Suprapubic skin (tissue), 4 donors: ENCODE measurements at regions not wholly inside any gene's neighbourhood (a gene's known extent, or its start where the extent isn't known, plus 50 kb on each side); places are given as distances from the start of the nearest gene placed in this dataset.

ENCODE experiments used
- DNase-seq, 2 donors: peaks; one replicate each; pipeline ENCODE4 v3.0.0-alpha.2; 2019; ENCODE audit warnings: low spot score in 2 of 2
- H3K27ac ChIP-seq: fragments of 200-600 bp; sonication (generic); one replicate; pipeline ENCODE4 v1.5.1; 2019
- H3K27me3 ChIP-seq: fragments of 200-600 bp; sonication (generic); one replicate; pipeline ENCODE4 v1.5.1; 2019
- H3K36me3 ChIP-seq: fragments of 200-600 bp; sonication (generic); one replicate; pipeline ENCODE4 v1.5.1; 2019
- H3K4me1 ChIP-seq: fragments of 200-600 bp; sonication (generic); one replicate; pipeline ENCODE4 v1.5.1; 2019
- H3K4me3 ChIP-seq: fragments of 200-600 bp; sonication (generic); one replicate; pipeline ENCODE4 v1.5.1; 2019; ENCODE audit warnings: mild to moderate bottlenecking
- H3K9me3 ChIP-seq: fragments of 200-600 bp; sonication (generic); one replicate; pipeline ENCODE4 v1.5.1; 2019
- CTCF ChIP-seq, 2 donors: fragments of 200-600 bp in 1 of 2; fragments of 450-650 bp in 1 of 2; sonication (generic) in 1 of 2; IDR thresholded peaks; one replicate each; pipeline ENCODE4 v1.5.1; 2016 to 2019; ENCODE audit warnings: antibody characterized with exemption in 2 of 2, mild to moderate bottlenecking in 1 of 2, moderate library complexity in 1 of 2
- EP300 ChIP-seq: sonication (generic); formaldehyde crosslinking; IDR thresholded peaks from one replicate; pipeline ENCODE4 v1.6.1; 2017; ENCODE audit warnings: antibody characterized with exemption
- POLR2A ChIP-seq, 2 donors: fragments of 450-650 bp; IDR thresholded peaks; one replicate each; pipeline ENCODE4 v1.6.1; 2017; ENCODE audit warnings: antibody characterized with exemption in 2 of 2, mild to moderate bottlenecking in 2 of 2, moderate library complexity in 2 of 2
- POLR2AphosphoS5 ChIP-seq, 3 donors: sonication (generic); formaldehyde crosslinking; IDR thresholded peaks; one replicate each; pipeline ENCODE4 v1.6.1; 2017; ENCODE audit warnings: antibody characterized with exemption in 3 of 3
- WGBS: methylation state at CpG from one replicate; pipeline ENCODE4 v1.1.5; 2018; 5-methylcytosine and 5-hydroxymethylcytosine counted together

GRCh38 chr4:107252571-107252970 is 216.5 kb upstream of the DKK2 start:
- H3K4me3 ChIP-seq, result no peak overlapping the region
- no peak overlapping the region for H3K27ac ChIP-seq
- TF ChIP-seq EP300, result no peak
- no peak for TF ChIP-seq CTCF (IDR thresholded peaks at IDR 0.05)
- TF ChIP-seq POLR2A (IDR thresholded peaks at IDR 0.05), result no peak
- no peak for TF ChIP-seq POLR2AphosphoS5 (IDR thresholded peaks at IDR 0.05)
- H3K9me3 ChIP-seq, result no peaks in the 10 kb centered on the region
- 79% methylated on average over 2 of the region's 2 CpGs for WGBS
- no peaks in the 10 kb centered on the region for H3K27me3 ChIP-seq
- H3K4me1 ChIP-seq, result no peaks in the 10 kb centered on the region
- no peak for DNase-seq
- H3K36me3 ChIP-seq, result no peaks in the 10 kb centered on the region

GRCh38 chr4:107248571-107248970 is 212.5 kb upstream of the DKK2 start:
- no peaks in the 10 kb centered on the region for H3K36me3 ChIP-seq
- no peaks in the 10 kb centered on the region for H3K4me1 ChIP-seq
- no peaks in the 10 kb centered on the region for H3K9me3 ChIP-seq
- 77% methylated on average over 3 of the region's 3 CpGs for WGBS
- no peak for DNase-seq
- H3K4me3 ChIP-seq, result no peak overlapping the region
- no peak for TF ChIP-seq EP300
- TF ChIP-seq POLR2A (IDR thresholded peaks at IDR 0.05), result no peak
- no peak for TF ChIP-seq POLR2AphosphoS5 (IDR thresholded peaks at IDR 0.05)
- no peak for TF ChIP-seq CTCF (IDR thresholded peaks at IDR 0.05)
- H3K27me3 ChIP-seq, result no peaks in the 10 kb centered on the region
- no peak overlapping the region for H3K27ac ChIP-seq

DNA sequence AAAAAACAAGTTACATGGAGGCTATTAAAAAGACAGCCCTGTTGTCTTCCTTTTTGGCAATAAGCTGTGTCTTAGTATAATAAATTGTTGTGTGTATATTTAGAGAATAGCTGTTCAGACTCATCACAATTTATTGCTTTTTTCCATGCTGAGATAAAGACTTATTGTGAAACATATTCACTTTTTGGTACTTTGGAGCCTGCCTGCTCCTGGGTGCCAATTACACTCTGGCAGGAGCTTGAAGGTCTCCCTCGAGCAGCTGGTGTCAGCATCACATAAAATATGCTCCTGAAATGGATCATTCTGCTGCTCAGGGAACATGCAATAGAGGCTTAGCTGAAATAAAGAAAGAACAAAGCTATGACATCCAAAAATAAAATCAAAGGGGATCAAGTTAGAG is 211.6 kb upstream of the DKK2 start:
- no peak overlapping the region for H3K27ac ChIP-seq
- TF ChIP-seq EP300 (no peak), POLR2AphosphoS5 (IDR thresholded peaks at IDR 0.05) (no peak), CTCF (IDR thresholded peaks at IDR 0.05) (no peak), POLR2A (IDR thresholded peaks at IDR 0.05) (no peak)
- H3K27me3 ChIP-seq, result no peaks in the 10 kb centered on the region
- H3K9me3 ChIP-seq, result no peaks in the 10 kb centered on the region
- 0% methylated on average over 1 of the region's 1 CpG for WGBS
- no peaks in the 10 kb centered on the region for H3K4me1 ChIP-seq
- peak in 1 of 2 donors; percentile 60 for DNase-seq
- no peaks in the 10 kb centered on the region for H3K36me3 ChIP-seq
- no peak overlapping the region for H3K4me3 ChIP-seq

GRCh38 chr4:107246761-107247160 is 210.6 kb upstream of the DKK2 start:
- WGBS, result 74% methylated on average over 1 of the region's 1 CpG
- H3K9me3 ChIP-seq, result no peaks in the 10 kb centered on the region
- no peaks in the 10 kb centered on the region for H3K27me3 ChIP-seq
- H3K36me3 ChIP-seq, result no peaks in the 10 kb centered on the region
- H3K4me3 ChIP-seq, result no peak overlapping the region
- H3K4me1 ChIP-seq, result no peaks in the 10 kb centered on the region
- no peak overlapping the region for H3K27ac ChIP-seq
- no peak for DNase-seq
- TF ChIP-seq POLR2A (IDR thresholded peaks at IDR 0.05) (no peak), EP300 (no peak), CTCF (IDR thresholded peaks at IDR 0.05) (no peak), POLR2AphosphoS5 (IDR thresholded peaks at IDR 0.05) (no peak)

DNA sequence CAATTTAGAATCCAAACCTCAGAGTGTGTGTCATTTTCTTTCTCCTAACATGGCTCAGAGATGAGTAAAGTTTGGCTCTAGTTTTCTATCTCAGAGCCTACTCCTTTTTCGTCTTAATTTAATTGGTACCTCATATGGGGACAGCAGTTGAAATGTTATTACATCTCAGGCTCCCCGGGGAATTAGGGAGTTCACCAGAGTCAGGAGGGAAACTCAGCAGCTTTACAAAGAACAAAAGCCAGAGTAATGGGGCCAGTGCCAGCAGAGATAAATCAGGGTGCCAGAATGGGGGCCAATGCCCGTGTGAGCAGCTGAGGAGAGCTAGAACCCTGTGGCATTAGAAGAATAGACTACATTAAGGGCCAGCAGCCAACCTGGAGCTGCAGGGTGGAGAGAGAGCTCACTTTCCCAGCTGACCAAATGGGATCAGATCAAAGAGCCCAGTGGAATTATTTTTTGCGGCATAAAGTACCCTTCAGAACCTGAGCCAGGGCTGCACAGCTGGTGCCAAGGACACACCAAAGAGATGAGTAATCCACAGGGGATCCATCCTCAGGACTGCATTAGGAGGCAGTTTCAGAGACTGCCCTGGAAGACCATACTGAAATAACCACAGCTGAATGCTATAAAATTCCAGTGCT is 207.1 kb upstream of the DKK2 start:
- no peaks in the 10 kb centered on the region for H3K27me3 ChIP-seq
- no peaks in the 10 kb centered on the region for H3K4me1 ChIP-seq
- TF ChIP-seq POLR2AphosphoS5 (IDR thresholded peaks at IDR 0.05) (no peak), CTCF (IDR thresholded peaks at IDR 0.05) (no peak), POLR2A (IDR thresholded peaks at IDR 0.05) (no peak), EP300 (no peak)
- peak overlapping the region; percentile 34 for H3K27ac ChIP-seq
- H3K36me3 ChIP-seq, result no peaks in the 10 kb centered on the region
- WGBS, result 16% methylated on average over 4 of the region's 4 CpGs
- no peak overlapping the region for H3K4me3 ChIP-seq
- H3K9me3 ChIP-seq, result no peaks in the 10 kb centered on the region
- DNase-seq, result peak; percentile 60 to 63
